ENCODE measurements at regions not wholly inside any gene's neighbourhood (a gene's known extent, or its start where the extent isn't known, plus 50 kb on each side); places are given as distances from the start of the nearest gene placed in this dataset.

GRCh38 chrX:39331082-39331704, 529.9 kb downstream of the MID1IP1 start:
- H3K9me3 ChIP-seq (ENCODE audit: control insufficient read depth, low read depth, low read length): no peaks in the 10 kb centered on the region
- no peaks in the 10 kb centered on the region for H3K79me2 ChIP-seq (ENCODE audit: control insufficient read depth, insufficient read depth, low read length)
- H3K4me1 ChIP-seq (ENCODE audit: control insufficient read depth, extremely low read depth, insufficient read depth, low read length): no peaks in the 10 kb centered on the region
- no peak overlapping the region for H3K4me3 ChIP-seq (ENCODE audit: control insufficient read depth in 2 of 3, extremely low read depth in 1 of 3, insufficient read depth in 2 of 3, low read depth in 1 of 3, low read length in 3 of 3)
- TF ChIP-seq, protein P1, sequence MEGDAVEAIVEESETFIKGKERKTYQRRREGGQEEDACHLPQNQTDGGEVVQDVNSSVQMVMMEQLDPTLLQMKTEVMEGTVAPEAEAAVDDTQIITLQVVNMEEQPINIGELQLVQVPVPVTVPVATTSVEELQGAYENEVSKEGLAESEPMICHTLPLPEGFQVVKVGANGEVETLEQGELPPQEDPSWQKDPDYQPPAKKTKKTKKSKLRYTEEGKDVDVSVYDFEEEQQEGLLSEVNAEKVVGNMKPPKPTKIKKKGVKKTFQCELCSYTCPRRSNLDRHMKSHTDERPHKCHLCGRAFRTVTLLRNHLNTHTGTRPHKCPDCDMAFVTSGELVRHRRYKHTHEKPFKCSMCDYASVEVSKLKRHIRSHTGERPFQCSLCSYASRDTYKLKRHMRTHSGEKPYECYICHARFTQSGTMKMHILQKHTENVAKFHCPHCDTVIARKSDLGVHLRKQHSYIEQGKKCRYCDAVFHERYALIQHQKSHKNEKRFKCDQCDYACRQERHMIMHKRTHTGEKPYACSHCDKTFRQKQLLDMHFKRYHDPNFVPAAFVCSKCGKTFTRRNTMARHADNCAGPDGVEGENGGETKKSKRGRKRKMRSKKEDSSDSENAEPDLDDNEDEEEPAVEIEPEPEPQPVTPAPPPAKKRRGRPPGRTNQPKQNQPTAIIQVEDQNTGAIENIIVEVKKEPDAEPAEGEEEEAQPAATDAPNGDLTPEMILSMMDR (optimal IDR thresholded peaks at IDR 0.05 in 1 of 3, IDR thresholded peaks at IDR 0.05 in 1 of 3, conservative IDR thresholded peaks at IDR 0.05 in 1 of 3; ENCODE audit: extremely low read depth in 1 of 3, insufficient read depth in 2 of 3, low read length in 3 of 3): no peak
- no peak for TF ChIP-seq EZH2 (IDR thresholded peaks at IDR 0.05; ENCODE audit: low read length)
- H3K27me3 ChIP-seq (ENCODE audit: control insufficient read depth, extremely low read depth, insufficient read depth, low read length): no peaks in the 10 kb centered on the region
- no peaks in the 10 kb centered on the region for H3K36me3 ChIP-seq (ENCODE audit: control insufficient read depth in 2 of 2, extremely low read depth in 1 of 2, insufficient read depth in 2 of 2, low read length in 2 of 2)
- no peak for FAIRE-seq
- dilution Hi-C loops (cut with MboI; ENCODE audit: extremely low pct_ligation_motif_present, low sequenced_read_pairs): no loop called here
- H4K20me1 ChIP-seq (ENCODE audit: control insufficient read depth, extremely low read depth, insufficient read depth, low read length): no peaks in the 10 kb centered on the region
- no peak overlapping the region for H3K9ac ChIP-seq (ENCODE audit: control insufficient read depth, extremely low read depth, insufficient read depth, low read length)
- H2AFZ ChIP-seq (ENCODE audit: control insufficient read depth, low read length): no peak overlapping the region
- no peak overlapping the region for H3K4me2 ChIP-seq (ENCODE audit: control insufficient read depth, extremely low read depth, insufficient read depth, low read depth, low read length)
- no peak for DNase-seq (ENCODE audit: low read depth, low spot score)
- no peak overlapping the region for H3K27ac ChIP-seq (ENCODE audit: control insufficient read depth, insufficient read depth, low read length)
- H3K9me1 ChIP-seq (ENCODE audit: control insufficient read depth, extremely low read depth, insufficient read depth, low read length): no peaks in the 10 kb centered on the region

- FAIRE-seq (no peak), DNase-seq (ENCODE audit: low read depth, low spot score) (no peak)
- TF ChIP-seq, protein P1 (optimal IDR thresholded peaks at IDR 0.05 in 1 of 3, IDR thresholded peaks at IDR 0.05 in 1 of 3, conservative IDR thresholded peaks at IDR 0.05 in 1 of 3; ENCODE audit: extremely low read depth in 1 of 3, insufficient read depth in 2 of 3, low read length in 3 of 3): no peak
- TF ChIP-seq EZH2 (IDR thresholded peaks at IDR 0.05; ENCODE audit: low read length): no peak
- Histone ChIP-seq H3K79me2 (ENCODE audit: control insufficient read depth, insufficient read depth, low read length) (no peaks in the 10 kb centered on the region), H3K4me2 (ENCODE audit: control insufficient read depth, extremely low read depth, insufficient read depth, low read depth, low read length) (no peak overlapping the region), H3K27ac (ENCODE audit: control insufficient read depth, insufficient read depth, low read length) (no peak overlapping the region), H3K36me3 (ENCODE audit: control insufficient read depth in 2 of 2, extremely low read depth in 1 of 2, insufficient read depth in 2 of 2, low read length in 2 of 2) (no peaks in the 10 kb centered on the region), H2AFZ (ENCODE audit: control insufficient read depth, low read length) (no peak overlapping the region), H3K4me1 (ENCODE audit: control insufficient read depth, extremely low read depth, insufficient read depth, low read length) (no peaks in the 10 kb centered on the region), H3K27me3 (ENCODE audit: control insufficient read depth, extremely low read depth, insufficient read depth, low read length) (no peaks in the 10 kb centered on the region), H3K9ac (ENCODE audit: control insufficient read depth, extremely low read depth, insufficient read depth, low read length) (no peak overlapping the region), H3K9me1 (ENCODE audit: control insufficient read depth, extremely low read depth, insufficient read depth, low read length) (no peaks in the 10 kb centered on the region), H3K9me3 (ENCODE audit: control insufficient read depth, low read depth, low read length) (no peaks in the 10 kb centered on the region), H3K4me3 (ENCODE audit: control insufficient read depth in 2 of 3, extremely low read depth in 1 of 3, insufficient read depth in 2 of 3, low read depth in 1 of 3, low read length in 3 of 3) (no peak overlapping the region), H4K20me1 (ENCODE audit: control insufficient read depth, extremely low read depth, insufficient read depth, low read length) (no peaks in the 10 kb centered on the region)
- dilution Hi-C loops (cut with MboI; ENCODE audit: extremely low pct_ligation_motif_present, low sequenced_read_pairs): no loop called here
Measured at GRCh38 chrX:39333451-39333850, 532.2 kb downstream of the MID1IP1 start.

All from keratinocyte (primary cell).